K562 (cell line): ENCODE measurements at regions not wholly inside any gene's neighbourhood (a gene's known extent, or its start where the extent isn't known, plus 50 kb on each side); places are given as distances from the start of the nearest gene placed in this dataset.

ENCODE experiments used
- ATAC-seq: fragments of 200-7000 bp; cut with Tn5 transposase; 3 replicates; pipeline ENCODE4 v1.9.1; 2020; ENCODE audit warnings: moderate library complexity
- BruUV-seq: library from RNA; stranded (reverse); fragments of 400-500 nt; replicated peaks from 2 replicates; lab custom pipeline; 2021; lab: Mats Ljungman, UMichigan
- CTCF ChIA-PET: fragments of 300-600 bp; formaldehyde crosslinking; extraction: SDS; loops from one replicate; lab custom pipeline; 2021; ENCODE audit warnings: low intra/inter-chr PET ratio; lab: Yijun Ruan, JAX
- POLR2A ChIA-PET: fragments of 300-600, 350-650 bp; sonication (Branson Sonifier 250); formaldehyde crosslinking; extraction: SDS; loops from one replicate; lab custom pipeline; 2021; ENCODE audit warnings: antibody characterized with exemption, inconsistent platforms; lab: Yijun Ruan, JAX
- DNase-seq, 4 experiments: peaks; one replicate each; pipeline versions ENCODE4 v3.0.0 to v3.0.0-alpha.2; 2011 to 2018; ENCODE audit warnings: low spot score in 3 of 4, mixed read lengths in 3 of 4; ENCODE audit errors: extremely low read depth in 1 of 4
- FAIRE-seq: peaks from 2 replicates; lab custom pipeline; 2011; peaks lifted over from hg19 to GRCh38; lab: Jason Lieb, UNC
- H2AFZ ChIP-seq: 2 replicates; pipeline ENCODE4 v1.6.0; 2011; ENCODE audit warnings: low read depth, low read length, control low read depth, inconsistent platforms
- H3K27ac ChIP-seq: fragments of 200-600 bp; 3 replicates; pipeline ENCODE4 v1.8.0; 2011; ENCODE audit warnings: low read depth, mild to moderate bottlenecking, control low read depth, inconsistent platforms, low read length, moderate library complexity, mixed read lengths; ENCODE audit errors: extremely low read depth
- H3K27me3 ChIP-seq, 2 experiments: fragments of 300-600 bp in 1 of 2; 2 replicates in 1 of 2; 3 replicates in 1 of 2; pipeline versions ENCODE4 v1.6.0 to v1.8.0; 2011; ENCODE audit warnings: inconsistent platforms in 2 of 2, low read length in 2 of 2, mild to moderate bottlenecking in 1 of 2, mixed read lengths in 1 of 2, moderate library complexity in 1 of 2; ENCODE audit not compliant: control insufficient read depth in 2 of 2, insufficient read depth in 2 of 2
- H3K36me3 ChIP-seq: fragments of 300-600 bp; 3 replicates; pipeline ENCODE4 v1.8.0; 2011; ENCODE audit warnings: mild to moderate bottlenecking, low read length, inconsistent platforms; ENCODE audit not compliant: control insufficient read depth, insufficient read depth
- H3K4me1 ChIP-seq, 2 experiments: fragments of 200-600 bp in 1 of 2; replicated peaks in 1 of 2; 2 replicates in 1 of 2; 3 replicates in 1 of 2; pipeline versions ENCODE4 v1.5.1 to v1.8.0; 2011; ENCODE audit warnings: inconsistent platforms in 2 of 2, low read length in 2 of 2, mild to moderate bottlenecking in 1 of 2, mixed read lengths in 1 of 2, moderate library complexity in 1 of 2; ENCODE audit not compliant: control insufficient read depth in 2 of 2, insufficient read depth in 2 of 2
- H3K4me2 ChIP-seq: 2 replicates; pipeline ENCODE4 v1.6.1; 2011; ENCODE audit warnings: low read length, control low read depth, inconsistent platforms, mixed read lengths; ENCODE audit not compliant: insufficient read depth
- H3K4me3 ChIP-seq: fragments of 200-600 bp; sonication (generic), shearing (Covaris generic); 2 replicates; pipeline ENCODE4 v1.5.1; 2016; ENCODE audit warnings: control low read depth, inconsistent platforms
- H3K79me2 ChIP-seq: fragments of 200-600 bp; 3 replicates; pipeline ENCODE4 v1.8.0; 2011; ENCODE audit warnings: low read length, inconsistent platforms; ENCODE audit not compliant: control insufficient read depth, insufficient read depth
- H3K9ac ChIP-seq, 2 experiments: 2 replicates each; pipeline versions ENCODE4 v1.6.0 to v1.6.1; 2011; ENCODE audit warnings: low read depth in 2 of 2, low read length in 2 of 2, control low read depth in 1 of 2, inconsistent platforms in 1 of 2, mild to moderate bottlenecking in 1 of 2, mixed read lengths in 1 of 2; ENCODE audit not compliant: insufficient read depth in 1 of 2
- H3K9me1 ChIP-seq: one replicate; pipeline ENCODE4 v1.6.0; 2011; ENCODE audit warnings: inconsistent platforms, mild to moderate bottlenecking, low read length, moderate library complexity; ENCODE audit not compliant: control insufficient read depth, insufficient read depth
- H3K9me3 ChIP-seq: replicated peaks from 2 replicates; pipeline ENCODE4 v1.5.1; 2011; ENCODE audit warnings: low read depth, low read length, inconsistent platforms; ENCODE audit not compliant: control insufficient read depth, insufficient read depth
- H4K20me1 ChIP-seq: replicated peaks from 2 replicates; pipeline ENCODE4 v1.6.1; 2011; ENCODE audit warnings: low read length, inconsistent platforms, mixed read lengths; ENCODE audit not compliant: control insufficient read depth, insufficient read depth
- ATF1 ChIP-seq, 2 experiments: fragments of 450-650 bp in 1 of 2; IDR thresholded peaks; 2 replicates each; pipeline ENCODE4 v1.6.1; 2016; ENCODE audit warnings: missing compliant biosample characterization in 1 of 2, missing genetic modification characterization in 1 of 2
- DEAF1 ChIP-seq: fragments of 450-650 bp; formaldehyde crosslinking; IDR thresholded peaks from 2 replicates; pipeline ENCODE4 v1.4.0; 2020; ENCODE audit warnings: mild to moderate bottlenecking, moderate library complexity
- E2F4 ChIP-seq: sonication (generic); formaldehyde crosslinking; IDR thresholded peaks from 2 replicates; pipeline ENCODE4 v1.8.0; 2022; ENCODE audit warnings: mild to moderate bottlenecking, low read depth, missing genetic modification reagents
- GATA2 ChIP-seq: sonication (generic); formaldehyde crosslinking; IDR thresholded peaks from 2 replicates; pipeline ENCODE4 v1.4.0; 2020; ENCODE audit warnings: mild to moderate bottlenecking, missing genetic modification reagents
- HMGXB4 ChIP-seq: sonication (generic); formaldehyde crosslinking; IDR thresholded peaks from 2 replicates; pipeline ENCODE4 v1.8.1; 2023; ENCODE audit warnings: mild to moderate bottlenecking, missing genetic modification reagents
- KDM1A ChIP-seq, 2 experiments: fragments of 450-650 bp; IDR thresholded peaks; 2 replicates each; pipeline ENCODE4 v1.6.1; 2016; ENCODE audit warnings: mild to moderate bottlenecking in 2 of 2
- MTA1 ChIP-seq: fragments of 450-650 bp; IDR thresholded peaks from 2 replicates; pipeline ENCODE4 v1.6.1; 2017; ENCODE audit warnings: borderline replicate concordance
- NFATC3 ChIP-seq: fragments of 450-650 bp; IDR thresholded peaks from 2 replicates; pipeline ENCODE4 v1.6.1; 2017; ENCODE audit warnings: mild to moderate bottlenecking
- NKRF ChIP-seq: fragments of 450-650 bp; IDR thresholded peaks from 2 replicates; pipeline ENCODE4 v1.6.1; 2016; ENCODE audit warnings: borderline replicate concordance
- SLC30A9 ChIP-seq: fragments of 250-450 bp; sonication (Bioruptor Pico); IDR thresholded peaks from 2 replicates; pipeline ENCODE4 v1.8.0; 2022; ENCODE audit warnings: mild to moderate bottlenecking, moderate library complexity
- STAT6 ChIP-seq: sonication (generic); formaldehyde crosslinking; IDR thresholded peaks from 2 replicates; pipeline ENCODE4 v1.8.1; 2023; ENCODE audit warnings: mild to moderate bottlenecking, missing genetic modification reagents
- TARDBP ChIP-seq: fragments of 450-650 bp; IDR thresholded peaks from 2 replicates; pipeline ENCODE4 v1.6.1; 2016
- TGIF2 ChIP-seq: sonication (generic); formaldehyde crosslinking; IDR thresholded peaks from 2 replicates; pipeline ENCODE4 v1.8.1; 2022; ENCODE audit warnings: mild to moderate bottlenecking, missing genetic modification reagents, moderate library complexity
- WGBS: fragments of 100-300 bp; shearing (Covaris generic); methylation state at CpG from one replicate; pipeline ENCODE4 v1.1.6; 2016; ENCODE audit warnings: low coverage, mixed read lengths; ENCODE audit not compliant: insufficient coverage; ENCODE audit errors: missing lambda C conversion rate; 5-methylcytosine and 5-hydroxymethylcytosine counted together
- in situ Hi-C: fragments of 300-500 bp; cut with MboI; formaldehyde crosslinking; loops from 4 replicates; pipeline ENCODE4 v1.15.0; 2018; ENCODE audit warnings: inconsistent platforms, mixed read lengths
- intact Hi-C: fragments of 100-400 bp; cut with micrococcal nuclease; formaldehyde crosslinking; loops from 2 replicates; pipeline ENCODE4 v1.14.2; 2022

GRCh38 chr16:85264752-85265151, 152.5 kb upstream of the CIBAR2 start:
- Histone ChIP-seq H3K4me1 (peaks cover 17 to 60% of the 10 kb centered on the region in 2 experiments; a peak in 4 of 5 replicates), H3K27ac (no peak overlapping the region), H3K79me2 (no peaks in the 10 kb centered on the region), H2AFZ (no peak overlapping the region), H3K4me3 (no peak overlapping the region), H3K36me3 (no peaks in the 10 kb centered on the region), H3K9me1 (no peaks in the 10 kb centered on the region), H3K9me3 (no peaks in the 10 kb centered on the region), H3K4me2 (no peak overlapping the region), H3K9ac (0 out of 4 replicates have a peak overlapping the region, but pooled peaks of 1 of the 2 experiments have one; percentile 23), H4K20me1 (peaks cover 75% of the 10 kb centered on the region), H3K27me3 (no peaks in the 10 kb centered on the region)
- BruUV-seq, result no TSS peak
- DNase-seq (no peak), ATAC-seq (no peak), FAIRE-seq (no peak)
- in situ Hi-C loops, result no loop called here
- CTCF ChIA-PET, result interaction anchor here (0.6 kb wide), 1 partner anchor 84 kb away, joined by 3 read pairs; no protein-coding TSS in a partner anchor
- 63% methylated on average over 15 of the region's 15 CpGs for WGBS
- POLR2A ChIA-PET, result interaction anchor here (0.6 to 1.7 kb wide), 4 partner anchors 10 to 471 kb away, joined by 3 to 11 read pairs (median 4); no protein-coding TSS in a partner anchor
- intact Hi-C loops, result loop anchor here (5.0 kb wide), 1 partner anchor 147 kb away; no protein-coding TSS in a partner anchor
- no peak for TF ChIP-seq NKRF
- TF ChIP-seq NFATC3, result no peak
- no peak for TF ChIP-seq ATF1 (CRISPR knock-in tag; IDR thresholded peaks at IDR 0.05)
- no peak for TF ChIP-seq ATF1 (tag; IDR thresholded peaks at IDR 0.05)
- TF ChIP-seq E2F4 (CRISPR knock-in tag), result no peak
- no peak for TF ChIP-seq TGIF2 (CRISPR knock-in tag)
- no peak for TF ChIP-seq MTA1
- TF ChIP-seq HMGXB4 (CRISPR knock-in tag), result no peak
- no peak for TF ChIP-seq TARDBP
- TF ChIP-seq DEAF1 (CRISPR knock-in tag), result no peak
- TF ChIP-seq STAT6 (CRISPR knock-in tag), result no peak
- TF ChIP-seq SLC30A9, result no peak
- no peak for TF ChIP-seq GATA2
- peak; percentile 21 to 61; a peak in 3 of 4 replicates for TF ChIP-seq KDM1A (IDR thresholded peaks at IDR 0.05)
